Esophagus (tissue), 2 donors: ENCODE measurements at regions not wholly inside any gene's neighbourhood (a gene's known extent, or its start where the extent isn't known, plus 50 kb on each side); places are given as distances from the start of the nearest gene placed in this dataset.

Source experiments
- H3K27ac ChIP-seq, 2 donors: one replicate each; pipeline ENCODE4 v1.5.1; 2013; ENCODE audit warnings: low read depth in 2 of 2, mild to moderate bottlenecking in 2 of 2, inconsistent platforms in 1 of 2, low read length in 1 of 2, moderate library complexity in 1 of 2
- H3K27me3 ChIP-seq, 2 donors: one replicate each; pipeline ENCODE4 v1.6.1; 2013; ENCODE audit warnings: low read length in 2 of 2, control low read depth in 1 of 2, mild to moderate bottlenecking in 1 of 2; ENCODE audit not compliant: insufficient read depth in 2 of 2, control insufficient read depth in 1 of 2
- H3K36me3 ChIP-seq, 2 donors: one replicate each; pipeline ENCODE4 v1.6.1; 2013; ENCODE audit warnings: low read length in 1 of 2; ENCODE audit not compliant: control insufficient read depth in 2 of 2, insufficient read depth in 2 of 2
- H3K4me1 ChIP-seq, 2 donors: one replicate each; pipeline ENCODE4 v1.6.1; 2013; ENCODE audit warnings: low read length in 1 of 2; ENCODE audit not compliant: control insufficient read depth in 2 of 2, insufficient read depth in 2 of 2
- H3K4me3 ChIP-seq, 2 donors: one replicate each; pipeline ENCODE4 v1.5.1; 2013; ENCODE audit warnings: low read length in 2 of 2, mild to moderate bottlenecking in 2 of 2, low read depth in 1 of 2, moderate library complexity in 1 of 2
- H3K9me3 ChIP-seq, 2 donors: one replicate each; pipeline ENCODE4 v1.6.1; 2013; ENCODE audit warnings: mild to moderate bottlenecking in 2 of 2, low read depth in 1 of 2, low read length in 1 of 2, moderate library complexity in 1 of 2; ENCODE audit not compliant: control insufficient read depth in 2 of 2, insufficient read depth in 1 of 2
- WGBS, 2 donors: extraction: QIAGEN DNeasy Blood & Tissue Kit; methylation state at CpG; one replicate each; pipeline ENCODE4 v1.1.7; 2013; 5-methylcytosine and 5-hydroxymethylcytosine counted together
- donor health status: healthy with polysubstance abuse.
- donor health status: Bipolar disorder and iron deficiency.

- no peak overlapping the region for H3K27ac ChIP-seq
- no peaks in the 10 kb centered on the region for H3K36me3 ChIP-seq
- H3K4me3 ChIP-seq = no peak overlapping the region
- H3K4me1 ChIP-seq = no peaks in the 10 kb centered on the region
- H3K27me3 ChIP-seq = no peaks in the 10 kb centered on the region
- WGBS, 2 donors = 66 to 67% methylated on average over 3 of the region's 3 CpGs
- no peaks in the 10 kb centered on the region for H3K9me3 ChIP-seq
These were observed 149.2 kb upstream of the RGMB start for GRCh38 chr5:98624145-98624880.

GRCh38 chr5:98627121-98627520, 146.3 kb upstream of the RGMB start:
- H3K4me1 ChIP-seq = no peaks in the 10 kb centered on the region
- no peak overlapping the region for H3K27ac ChIP-seq
- no peaks in the 10 kb centered on the region for H3K36me3 ChIP-seq
- H3K9me3 ChIP-seq = no peaks in the 10 kb centered on the region
- no peaks in the 10 kb centered on the region for H3K27me3 ChIP-seq
- WGBS, 2 donors = 73 to 75% methylated on average over 3 of the region's 3 CpGs
- H3K4me3 ChIP-seq = no peak overlapping the region

- no peaks in the 10 kb centered on the region for H3K36me3 ChIP-seq
- H3K4me3 ChIP-seq = no peak overlapping the region
- H3K27ac ChIP-seq = no peak overlapping the region
- no peaks in the 10 kb centered on the region for H3K27me3 ChIP-seq
- 80 to 86% methylated on average over 1 of the region's 1 CpG for WGBS, 2 donors
- H3K4me1 ChIP-seq = no peaks in the 10 kb centered on the region
- H3K9me3 ChIP-seq = no peaks in the 10 kb centered on the region
These were observed 142.8 kb upstream of the RGMB start for GRCh38 chr5:98630621-98631020.

GRCh38 chr5:98631311-98632054, 142.0 kb upstream of the RGMB start:
- Histone ChIP-seq H3K4me3 (no peak overlapping the region), H3K27ac (no peak overlapping the region), H3K27me3 (no peaks in the 10 kb centered on the region), H3K36me3 (no peaks in the 10 kb centered on the region), H3K9me3 (no peaks in the 10 kb centered on the region), H3K4me1 (no peaks in the 10 kb centered on the region)
- 78 to 91% methylated on average over 1 of the region's 1 CpG for WGBS, 2 donors

- no peak overlapping the region for H3K4me3 ChIP-seq
- H3K9me3 ChIP-seq = no peaks in the 10 kb centered on the region
- H3K36me3 ChIP-seq = no peaks in the 10 kb centered on the region
- no peaks in the 10 kb centered on the region for H3K4me1 ChIP-seq
- 46 to 49% methylated on average over 3 of the region's 3 CpGs for WGBS, 2 donors
- no peaks in the 10 kb centered on the region for H3K27me3 ChIP-seq
- H3K27ac ChIP-seq = no peak overlapping the region
These were observed 137.8 kb upstream of the RGMB start for GRCh38 chr5:98635656-98636055.

GRCh38 chr5:98637116-98637515, 136.3 kb upstream of the RGMB start:
- H3K9me3 ChIP-seq = no peaks in the 10 kb centered on the region
- no peak overlapping the region for H3K4me3 ChIP-seq
- H3K4me1 ChIP-seq = no peaks in the 10 kb centered on the region
- no peak overlapping the region for H3K27ac ChIP-seq
- no peaks in the 10 kb centered on the region for H3K27me3 ChIP-seq
- 89 to 90% methylated on average over 1 of the region's 1 CpG for whole genome bisulfite sequencing, 2 donors
- H3K36me3 ChIP-seq = no peaks in the 10 kb centered on the region

- no peak overlapping the region for H3K4me3 ChIP-seq
- 61 to 76% methylated on average over 3 of the region's 3 CpGs for WGBS, 2 donors
These were observed 135.9 kb upstream of the RGMB start for GRCh38 chr5:98637557-98637956.

GRCh38 chr5:98638111-98638510, 135.4 kb upstream of the RGMB start:
- Histone ChIP-seq H3K36me3 (no peaks in the 10 kb centered on the region), H3K4me3 (no peak overlapping the region), H3K4me1 (no peaks in the 10 kb centered on the region), H3K27ac (no peak overlapping the region), H3K27me3 (no peaks in the 10 kb centered on the region), H3K9me3 (no peaks in the 10 kb centered on the region)
- 60 to 63% methylated on average over 2 of the region's 2 CpGs for WGBS, 2 donors

More at GRCh38 chr5:98637557-98637956, 135.9 kb upstream of the RGMB start:
- Histone ChIP-seq H3K27ac (no peak overlapping the region), H3K36me3 (no peaks in the 10 kb centered on the region), H3K9me3 (no peaks in the 10 kb centered on the region), H3K27me3 (no peaks in the 10 kb centered on the region), H3K4me1 (no peaks in the 10 kb centered on the region)

GRCh38 chr5:98638701-98639100, 134.8 kb upstream of the RGMB start:
- no peak overlapping the region for H3K4me3 ChIP-seq
- H3K4me1 ChIP-seq = no peaks in the 10 kb centered on the region
- no peaks in the 10 kb centered on the region for H3K9me3 ChIP-seq
- H3K27ac ChIP-seq = no peak overlapping the region
- WGBS, 2 donors = 71 to 81% methylated on average over 1 of the region's 1 CpG
- no peaks in the 10 kb centered on the region for H3K27me3 ChIP-seq
- no peaks in the 10 kb centered on the region for H3K36me3 ChIP-seq

GRCh38 chr5:98639274-98639673, 134.2 kb upstream of the RGMB start:
- Histone ChIP-seq H3K27me3 (no peaks in the 10 kb centered on the region), H3K4me1 (no peaks in the 10 kb centered on the region), H3K27ac (no peak overlapping the region), H3K9me3 (no peaks in the 10 kb centered on the region), H3K4me3 (no peak overlapping the region), H3K36me3 (no peaks in the 10 kb centered on the region)
- 58 to 62% methylated on average over 2 of the region's 2 CpGs for WGBS, 2 donors
